PC-3 (cell line): ENCODE measurements at regions not wholly inside any gene's neighbourhood (a gene's known extent, or its start where the extent isn't known, plus 50 kb on each side); places are given as distances from the start of the nearest gene placed in this dataset.

ENCODE experiments used
- CTCF ChIP-seq: fragments of 300-600 bp; sonication (generic); conservative IDR thresholded peaks from 2 replicates; pipeline ENCODE4 v1.5.1; 2017; ENCODE audit warnings: antibody characterized with exemption, low read depth, mild to moderate bottlenecking, low read length
- EZH2 ChIP-seq: fragments of 300-600 bp; sonication (generic); IDR thresholded peaks from one replicate; pipeline ENCODE4 v1.6.1; 2017; ENCODE audit warnings: antibody characterized with exemption, mild to moderate bottlenecking, low read length; ENCODE audit not compliant: unreplicated experiment

- TF ChIP-seq CTCF (no peak), EZH2 (no peak)
Observed at GRCh38 chr13:29937841-29938240, 87.4 kb upstream of the UBL3 start.
